SK-MEL-5 (cell line): ENCODE measurements at regions not wholly inside any gene's neighbourhood (a gene's known extent, or its start where the extent isn't known, plus 50 kb on each side); places are given as distances from the start of the nearest gene placed in this dataset.
A peak's percentile ranks its signal among the peaks of the same experiment; 100 is the strongest.

ENCODE experiments used
- DNase-seq: peaks from one replicate; pipeline ENCODE4 v3.0.0-alpha.2; 2016; ENCODE audit warnings: low read depth, low spot score
- in situ Hi-C: cut with HindIII; loops from 2 replicates; pipeline ENCODE4 v1.10.0; 2016; ENCODE audit warnings: low sequenced_read_pairs, high pct_unique_total_duplicates, low pct_unique_long_range_greater_than_20kb

GRCh38 chr10:28928484-28928883 is 251.2 kb downstream of the BAMBI start:
- in situ Hi-C loops, result no loop called here
- DNase-seq, result no peak

- in situ Hi-C loops, result no loop called here
- DNase-seq, result no peak
These were observed 252.6 kb downstream of the BAMBI start for GRCh38 chr10:28929942-28930341.

GRCh38 chr10:28930514-28931495 is 253.5 kb downstream of the BAMBI start:
- DNase-seq, result no peak
- in situ Hi-C loops, result no loop called here

GRCh38 chr10:28935061-28935460 is 257.7 kb downstream of the BAMBI start:
- in situ Hi-C loops, result no loop called here
- DNase-seq, result no peak

GRCh38 chr10:28937959-28938358 is 260.6 kb downstream of the BAMBI start:
- in situ Hi-C loops, result no loop called here
- DNase-seq, result no peak

GRCh38 chr10:28938745-28939144 is 261.4 kb downstream of the BAMBI start:
- DNase-seq, result no peak
- in situ Hi-C loops, result no loop called here

- in situ Hi-C loops, result no loop called here
- peak; percentile 98 for DNase-seq
These were observed 262.2 kb downstream of the BAMBI start for GRCh38 chr10:28939281-28940157.

GRCh38 chr10:28940158-28940888 is 263.0 kb downstream of the BAMBI start:
- peak; percentile 4 for DNase-seq
- in situ Hi-C loops, result no loop called here

- in situ Hi-C loops, result no loop called here
- no peak for DNase-seq
These were observed 264.7 kb downstream of the BAMBI start for GRCh38 chr10:28942012-28942411.

- no peak for DNase-seq
- in situ Hi-C loops, result no loop called here
These were observed 268.6 kb downstream of the BAMBI start for GRCh38 chr10:28945959-28946358.

GRCh38 chr10:28946479-28946878 is 269.2 kb downstream of the BAMBI start:
- in situ Hi-C loops, result no loop called here
- peak; percentile 56 for DNase-seq

GRCh38 chr10:28947171-28947570 is 269.9 kb downstream of the BAMBI start:
- peak; percentile 98 for DNase-seq

GRCh38 chr10:28948046-28948445 is 270.7 kb downstream of the BAMBI start:
- in situ Hi-C loops, result no loop called here
- no peak for DNase-seq

More at GRCh38 chr10:28947171-28947570, 269.9 kb downstream of the BAMBI start:
- in situ Hi-C loops, result no loop called here

GRCh38 chr10:28949005-28950004 is 272.0 kb downstream of the BAMBI start:
- no peak for DNase-seq
- in situ Hi-C loops, result no loop called here

- in situ Hi-C loops, result no loop called here
These were observed 274.2 kb downstream of the BAMBI start for GRCh38 chr10:28951484-28951883.

GRCh38 chr10:28952523-28952922 is 275.2 kb downstream of the BAMBI start:
- in situ Hi-C loops, result no loop called here
- DNase-seq, result no peak

More at GRCh38 chr10:28951484-28951883, 274.2 kb downstream of the BAMBI start:
- DNase-seq, result no peak

- in situ Hi-C loops, result no loop called here
- DNase-seq, result no peak
These were observed 276.9 kb downstream of the BAMBI start for GRCh38 chr10:28954211-28954610.
